A549 (cell line): ENCODE measurements at regions not wholly inside any gene's neighbourhood (a gene's known extent, or its start where the extent isn't known, plus 50 kb on each side); places are given as distances from the start of the nearest gene placed in this dataset.

ENCODE experiments used
- EP300 ChIP-seq, 2 experiments: fragments of >200 bp; sonication (Bioruptor Twin); formaldehyde crosslinking; IDR thresholded peaks; 2 replicates in 1 of 2; 3 replicates in 1 of 2; pipeline ENCODE4 v1.6.1; 2016 to 2017
- TF ChIP-seq, protein P1 (sequence below): fragments of >200 bp; sonication (Bioruptor Twin); formaldehyde crosslinking; IDR thresholded peaks from 3 replicates; pipeline ENCODE4 v1.5.1; 2016

DNA sequence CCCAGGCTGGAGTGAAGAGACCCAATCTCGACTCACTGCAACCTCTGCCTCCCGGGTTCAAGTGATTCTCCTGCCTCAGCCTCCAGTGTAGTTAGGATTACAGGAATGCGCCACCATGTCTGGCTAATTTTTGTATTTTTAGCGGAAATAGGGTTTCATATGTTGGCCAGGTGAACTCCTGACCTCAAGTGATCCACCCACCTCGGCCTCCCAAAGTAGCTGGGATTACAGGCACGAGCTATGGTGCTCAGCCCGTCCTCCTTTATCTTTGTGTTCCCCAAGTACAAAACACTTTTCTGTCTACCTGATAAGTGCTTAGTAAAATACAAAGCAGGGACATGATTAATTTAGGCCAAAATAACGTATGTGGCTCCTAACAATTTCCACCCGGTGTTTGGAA, 91.2 kb upstream of the STK17B start:
- TF ChIP-seq, protein P1, sequence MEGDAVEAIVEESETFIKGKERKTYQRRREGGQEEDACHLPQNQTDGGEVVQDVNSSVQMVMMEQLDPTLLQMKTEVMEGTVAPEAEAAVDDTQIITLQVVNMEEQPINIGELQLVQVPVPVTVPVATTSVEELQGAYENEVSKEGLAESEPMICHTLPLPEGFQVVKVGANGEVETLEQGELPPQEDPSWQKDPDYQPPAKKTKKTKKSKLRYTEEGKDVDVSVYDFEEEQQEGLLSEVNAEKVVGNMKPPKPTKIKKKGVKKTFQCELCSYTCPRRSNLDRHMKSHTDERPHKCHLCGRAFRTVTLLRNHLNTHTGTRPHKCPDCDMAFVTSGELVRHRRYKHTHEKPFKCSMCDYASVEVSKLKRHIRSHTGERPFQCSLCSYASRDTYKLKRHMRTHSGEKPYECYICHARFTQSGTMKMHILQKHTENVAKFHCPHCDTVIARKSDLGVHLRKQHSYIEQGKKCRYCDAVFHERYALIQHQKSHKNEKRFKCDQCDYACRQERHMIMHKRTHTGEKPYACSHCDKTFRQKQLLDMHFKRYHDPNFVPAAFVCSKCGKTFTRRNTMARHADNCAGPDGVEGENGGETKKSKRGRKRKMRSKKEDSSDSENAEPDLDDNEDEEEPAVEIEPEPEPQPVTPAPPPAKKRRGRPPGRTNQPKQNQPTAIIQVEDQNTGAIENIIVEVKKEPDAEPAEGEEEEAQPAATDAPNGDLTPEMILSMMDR = no peak
- TF ChIP-seq EP300 (IDR thresholded peaks at IDR 0.05) = no peak
